WI38 (cell line): ENCODE measurements at regions not wholly inside any gene's neighbourhood (a gene's known extent, or its start where the extent isn't known, plus 50 kb on each side); places are given as distances from the start of the nearest gene placed in this dataset.
"Not testable (repeated sequence)": the region's sequence is repeated elsewhere in the genome, so short reads cannot be mapped to it uniquely, and the experiment has no call there.

Experiments used
- H3K4me3 ChIP-seq: 2 replicates; pipeline ENCODE4 v1.5.1; 2011; ENCODE audit warnings: low read depth, mild to moderate bottlenecking, control low read depth, low read length
- CTCF ChIP-seq: IDR thresholded peaks from 2 replicates; pipeline ENCODE4 v1.5.1; 2012; ENCODE audit warnings: low read depth, mild to moderate bottlenecking, control low read depth, low read length

- TF ChIP-seq CTCF: no peak
- no peak overlapping the region for H3K4me3 ChIP-seq
These were observed 75.0 kb upstream of the XPA start for GRCh38 chr9:97772145-97772544.

- TF ChIP-seq CTCF: no peak
These were observed 76.0 kb upstream of the XPA start for GRCh38 chr9:97773091-97773490.

GRCh38 chr9:97773723-97774122 lies 76.6 kb upstream of the XPA start:
- no peak overlapping the region for H3K4me3 ChIP-seq
- no peak for TF ChIP-seq CTCF

More at GRCh38 chr9:97773091-97773490, 76.0 kb upstream of the XPA start:
- no peak overlapping the region for H3K4me3 ChIP-seq

GRCh38 chr9:97774673-97775072 lies 77.5 kb upstream of the XPA start:
- H3K4me3 ChIP-seq: no peak overlapping the region
- TF ChIP-seq CTCF: no peak

GRCh38 chr9:97778740-97779139 lies 74.3 kb upstream of the FOXE1 start:
- not testable (repeated sequence) for H3K4me3 ChIP-seq

- no peak for TF ChIP-seq CTCF
- no peak overlapping the region for H3K4me3 ChIP-seq
These were observed 73.4 kb upstream of the FOXE1 start for GRCh38 chr9:97779608-97780007.

GRCh38 chr9:97781902-97782301 lies 71.1 kb upstream of the FOXE1 start:
- H3K4me3 ChIP-seq: no peak overlapping the region
- no peak for TF ChIP-seq CTCF

- H3K4me3 ChIP-seq: no peak overlapping the region
- TF ChIP-seq CTCF: no peak
These were observed 66.7 kb upstream of the FOXE1 start for GRCh38 chr9:97786341-97786740.
